HG03060 (cell line): ENCODE measurements at regions not wholly inside any gene's neighbourhood (a gene's known extent, or its start where the extent isn't known, plus 50 kb on each side); places are given as distances from the start of the nearest gene placed in this dataset.

Experiments
- ATAC-seq: cut with Tn5 transposase; IDR thresholded peaks from one replicate; pipeline ENCODE4 v1.9.1; 2021; ENCODE audit warnings: low read depth, moderate number of reproducible peaks; ENCODE audit not compliant: unreplicated experiment

DNA sequence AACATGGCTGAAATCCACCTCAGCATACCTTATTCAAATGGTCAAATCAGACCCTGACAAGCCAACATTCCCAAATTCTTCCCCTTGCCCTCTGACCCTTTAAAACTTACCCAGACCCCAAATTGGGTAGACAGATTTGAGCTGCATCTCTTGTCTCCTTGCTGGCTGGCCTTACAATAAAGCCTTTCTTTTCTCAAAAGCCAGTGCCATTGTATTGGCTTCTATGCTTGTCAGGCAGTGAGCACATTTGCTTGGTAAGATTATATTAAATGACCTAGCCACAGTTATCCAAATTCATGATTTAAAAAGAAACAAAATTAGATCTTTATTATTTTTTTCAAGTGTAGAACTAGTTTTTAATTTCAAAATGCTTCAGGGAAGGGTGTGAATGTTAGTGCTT, 67.8 kb upstream of the FAM83B start:
- ATAC-seq, result no peak

DNA sequence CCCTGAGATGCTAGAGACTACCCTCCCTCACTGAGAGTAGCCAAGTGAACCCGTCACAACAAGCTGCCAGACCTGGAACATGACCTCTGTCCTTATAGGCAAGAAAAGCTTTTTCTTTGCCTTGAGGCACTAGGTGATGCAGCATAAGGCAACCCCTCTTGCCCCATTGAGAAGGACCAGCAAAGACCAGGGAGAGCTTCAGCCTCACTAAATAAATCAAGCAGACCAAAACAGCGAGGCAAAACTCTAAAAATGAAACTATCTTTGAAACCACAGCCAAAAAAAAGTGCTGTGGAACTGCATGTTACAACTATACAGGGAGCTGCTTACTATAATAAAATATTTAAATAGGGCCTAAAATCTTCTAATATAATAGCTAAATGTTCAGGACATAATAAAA, 62.6 kb upstream of the FAM83B start:
- ATAC-seq, result no peak

DNA sequence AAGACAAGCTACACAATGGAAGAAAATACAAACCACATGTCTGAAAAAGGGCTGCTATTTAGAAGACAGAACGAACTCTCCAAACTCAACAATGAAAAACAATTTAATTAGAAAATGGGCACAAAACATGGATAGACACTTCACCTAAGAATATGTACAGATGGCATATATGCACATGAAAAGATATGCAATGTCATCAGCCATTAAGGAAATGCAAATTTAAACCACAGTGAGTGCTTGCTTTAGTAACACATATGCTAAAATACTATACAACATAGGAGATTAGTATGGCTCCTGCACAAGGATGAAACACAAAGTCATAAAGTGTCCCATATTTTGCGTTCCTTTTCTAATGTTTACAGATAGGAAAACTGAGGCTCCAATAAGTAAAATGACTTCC, 60.4 kb upstream of the FAM83B start:
- no peak for ATAC-seq

DNA sequence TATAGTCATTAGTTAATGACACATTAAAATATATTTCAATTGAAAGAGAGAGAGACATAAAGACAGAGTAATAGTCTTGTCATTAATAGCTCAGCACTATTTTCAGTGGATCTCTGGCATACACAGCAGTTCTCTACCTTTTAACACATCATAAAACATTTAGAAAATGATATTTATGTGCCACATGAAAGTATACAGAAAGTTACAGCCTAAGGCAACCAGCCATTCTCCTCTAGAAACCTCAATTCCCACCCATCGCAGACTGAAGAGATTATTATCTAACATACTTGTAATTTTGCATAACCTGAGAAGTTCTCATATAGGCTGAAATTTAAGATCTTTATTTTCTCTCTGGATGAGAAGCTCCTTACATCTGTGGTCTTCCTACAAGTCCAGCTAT, 58.7 kb upstream of the FAM83B start:
- ATAC-seq, result no peak
